ENCODE measurements at regions not wholly inside any gene's neighbourhood (a gene's known extent, or its start where the extent isn't known, plus 50 kb on each side); places are given as distances from the start of the nearest gene placed in this dataset.

DNA sequence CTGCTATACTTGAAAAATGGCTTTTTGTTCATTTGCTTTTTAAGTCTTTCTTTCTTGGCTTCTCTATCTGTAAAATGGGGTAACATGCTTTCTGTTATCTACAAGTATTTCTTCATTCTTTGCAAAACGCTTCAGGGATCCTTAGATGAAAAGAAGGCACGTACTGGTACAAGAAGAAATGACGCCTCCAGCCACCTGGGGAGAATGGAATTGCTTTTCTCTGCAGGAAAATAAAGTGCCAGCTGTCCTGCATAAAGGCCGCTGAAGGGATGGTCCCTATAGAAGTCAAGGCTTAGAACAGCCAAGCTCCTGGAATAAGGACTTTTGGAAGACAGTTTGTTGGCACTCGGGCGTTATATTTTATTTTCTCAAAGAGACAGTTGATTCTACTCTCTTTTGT, 210.8 kb upstream of the RASGEF1B start:
- TF ChIP-seq, protein P1, sequence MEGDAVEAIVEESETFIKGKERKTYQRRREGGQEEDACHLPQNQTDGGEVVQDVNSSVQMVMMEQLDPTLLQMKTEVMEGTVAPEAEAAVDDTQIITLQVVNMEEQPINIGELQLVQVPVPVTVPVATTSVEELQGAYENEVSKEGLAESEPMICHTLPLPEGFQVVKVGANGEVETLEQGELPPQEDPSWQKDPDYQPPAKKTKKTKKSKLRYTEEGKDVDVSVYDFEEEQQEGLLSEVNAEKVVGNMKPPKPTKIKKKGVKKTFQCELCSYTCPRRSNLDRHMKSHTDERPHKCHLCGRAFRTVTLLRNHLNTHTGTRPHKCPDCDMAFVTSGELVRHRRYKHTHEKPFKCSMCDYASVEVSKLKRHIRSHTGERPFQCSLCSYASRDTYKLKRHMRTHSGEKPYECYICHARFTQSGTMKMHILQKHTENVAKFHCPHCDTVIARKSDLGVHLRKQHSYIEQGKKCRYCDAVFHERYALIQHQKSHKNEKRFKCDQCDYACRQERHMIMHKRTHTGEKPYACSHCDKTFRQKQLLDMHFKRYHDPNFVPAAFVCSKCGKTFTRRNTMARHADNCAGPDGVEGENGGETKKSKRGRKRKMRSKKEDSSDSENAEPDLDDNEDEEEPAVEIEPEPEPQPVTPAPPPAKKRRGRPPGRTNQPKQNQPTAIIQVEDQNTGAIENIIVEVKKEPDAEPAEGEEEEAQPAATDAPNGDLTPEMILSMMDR (IDR thresholded peaks at IDR 0.05): no peak

DNA sequence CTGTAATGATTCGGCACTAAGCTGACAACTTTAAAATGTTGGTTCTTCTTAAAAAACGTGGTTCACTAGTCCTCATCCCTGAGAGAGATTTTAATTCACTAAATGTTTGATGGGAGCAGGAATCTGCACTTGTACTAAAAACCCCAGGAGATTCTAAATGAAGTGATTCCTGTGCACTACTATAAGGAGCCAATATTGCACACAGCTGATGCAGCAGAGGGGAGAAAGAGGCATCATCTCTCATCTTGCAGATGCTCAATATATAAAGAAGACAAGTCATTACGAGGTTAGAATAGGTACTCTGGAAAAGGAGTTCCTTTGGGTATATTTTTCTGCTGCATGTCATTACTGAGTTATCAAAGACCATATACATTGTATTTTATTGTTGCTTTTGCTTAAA, 207.6 kb upstream of the RASGEF1B start:
- TF ChIP-seq, protein P1 (IDR thresholded peaks at IDR 0.05): no peak

GRCh38 chr4:81678801-81679200, 207.1 kb upstream of the RASGEF1B start:
- TF ChIP-seq, protein P1 (IDR thresholded peaks at IDR 0.05): no peak

GRCh38 chr4:81676537-81676936, 204.8 kb upstream of the RASGEF1B start:
- TF ChIP-seq, protein P1 (IDR thresholded peaks at IDR 0.05): no peak

GRCh38 chr4:81675791-81676393, 204.2 kb upstream of the RASGEF1B start:
- TF ChIP-seq, protein P1 (IDR thresholded peaks at IDR 0.05): no peak

- TF ChIP-seq, protein P1 (IDR thresholded peaks at IDR 0.05): no peak
These were observed 202.3 kb upstream of the RASGEF1B start for GRCh38 chr4:81673961-81674360.

DNA sequence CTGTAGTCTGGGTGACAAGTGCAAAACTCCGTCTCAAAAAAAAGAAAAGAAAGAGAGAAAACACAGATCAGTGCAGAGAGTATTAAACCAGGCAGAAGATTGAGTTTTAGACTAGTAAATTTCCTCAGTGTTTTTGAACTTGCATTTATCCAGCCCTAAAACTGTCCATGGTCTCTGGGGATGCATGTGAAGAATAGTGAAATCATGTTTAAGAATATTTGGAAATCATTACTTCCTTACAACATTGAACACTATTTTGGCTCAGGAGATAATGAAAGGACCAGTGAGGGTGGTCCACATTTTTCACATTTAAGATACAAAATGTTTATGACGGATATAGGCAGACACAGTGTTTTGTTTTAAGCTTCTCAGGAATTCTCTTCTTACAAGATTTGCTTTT, 195.8 kb upstream of the RASGEF1B start:
- TF ChIP-seq, protein P1 (IDR thresholded peaks at IDR 0.05): no peak

DNA sequence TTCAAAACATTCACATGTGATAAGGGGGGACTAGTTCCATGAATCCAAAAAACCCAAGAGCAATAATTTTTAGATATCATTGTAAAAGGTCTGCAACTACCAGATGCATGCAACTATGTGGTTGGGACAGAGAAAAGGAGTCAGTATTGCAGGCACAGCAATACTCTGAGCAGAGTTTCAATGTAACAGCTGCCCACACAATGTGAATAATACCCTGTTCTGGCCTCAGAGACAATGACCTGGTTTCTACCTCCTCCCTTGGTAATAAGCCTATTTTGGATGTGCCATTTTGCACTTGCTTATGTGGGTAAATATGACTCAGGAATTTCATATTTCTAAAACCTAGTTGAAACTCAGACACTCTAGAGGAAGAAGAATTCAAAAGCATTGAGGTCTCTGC, 194.8 kb upstream of the RASGEF1B start:
- TF ChIP-seq, protein P1 (IDR thresholded peaks at IDR 0.05): no peak
